Stimulated activated CD4-positive, alpha-beta T cell treated with anti-CD3 and anti-CD28 coated beads, Interleukin-12 subunit alpha, Interleukin-12 subunit beta, amount 100 ng/mL, for 4 hours (primary cell): ENCODE measurements at regions not wholly inside any gene's neighbourhood (a gene's known extent, or its start where the extent isn't known, plus 50 kb on each side); places are given as distances from the start of the nearest gene placed in this dataset.

Experiments used
- DNase-seq: peaks from one replicate; pipeline ENCODE4 v3.0.0-alpha.2; 2020

GRCh38 chr21:15247613-15248012 is 182.8 kb upstream of the NRIP1 start:
- no peak for DNase-seq

- no peak for DNase-seq
Measured at GRCh38 chr21:15249285-15249993, 184.6 kb upstream of the NRIP1 start.

- DNase-seq: no peak
Measured at GRCh38 chr21:15250384-15250783, 185.6 kb upstream of the NRIP1 start.

- no peak for DNase-seq
Measured at GRCh38 chr21:15252431-15252830, 187.6 kb upstream of the NRIP1 start.

- DNase-seq: no peak
Measured at GRCh38 chr21:15254111-15254510, 189.3 kb upstream of the NRIP1 start.

GRCh38 chr21:15255261-15255660 is 190.5 kb upstream of the NRIP1 start:
- DNase-seq: no peak

- DNase-seq: no peak
Measured at GRCh38 chr21:15255763-15256162, 191.0 kb upstream of the NRIP1 start.

GRCh38 chr21:15256996-15257395 is 192.2 kb upstream of the NRIP1 start:
- DNase-seq: no peak

GRCh38 chr21:15257646-15258045 is 192.8 kb upstream of the NRIP1 start:
- no peak for DNase-seq

- DNase-seq: no peak
Measured at GRCh38 chr21:15259824-15260223, 195.0 kb upstream of the NRIP1 start.

GRCh38 chr21:15260604-15261003 is 195.8 kb upstream of the NRIP1 start:
- DNase-seq: no peak

GRCh38 chr21:15264084-15264665 is 199.4 kb upstream of the NRIP1 start:
- DNase-seq: no peak

GRCh38 chr21:15272171-15272570 is 207.4 kb upstream of the NRIP1 start:
- DNase-seq: no peak

- DNase-seq: no peak
Measured at GRCh38 chr21:15272591-15272990, 207.8 kb upstream of the NRIP1 start.

- no peak for DNase-seq
Measured at GRCh38 chr21:15273244-15273643, 208.4 kb upstream of the NRIP1 start.

GRCh38 chr21:15274701-15275485 is 210.1 kb upstream of the NRIP1 start:
- no peak for DNase-seq

GRCh38 chr21:15275615-15276235 is 210.9 kb upstream of the NRIP1 start:
- DNase-seq: no peak

GRCh38 chr21:15276243-15276642 is 211.4 kb upstream of the NRIP1 start:
- DNase-seq: no peak

- no peak for DNase-seq
Measured at GRCh38 chr21:15277466-15277865, 212.7 kb upstream of the NRIP1 start.

- DNase-seq: no peak
Measured at GRCh38 chr21:15278279-15278678, 213.5 kb upstream of the NRIP1 start.

- no peak for DNase-seq
Measured at GRCh38 chr21:15278851-15279250, 214.1 kb upstream of the NRIP1 start.

GRCh38 chr21:15279482-15279881 is 214.7 kb upstream of the NRIP1 start:
- DNase-seq: no peak

- no peak for DNase-seq
Measured at GRCh38 chr21:15281714-15282113, 216.9 kb upstream of the NRIP1 start.

GRCh38 chr21:15282665-15283064 is 217.9 kb upstream of the NRIP1 start:
- DNase-seq: no peak
